ENCODE measurements at regions not wholly inside any gene's neighbourhood (a gene's known extent, or its start where the extent isn't known, plus 50 kb on each side); places are given as distances from the start of the nearest gene placed in this dataset.

DNA sequence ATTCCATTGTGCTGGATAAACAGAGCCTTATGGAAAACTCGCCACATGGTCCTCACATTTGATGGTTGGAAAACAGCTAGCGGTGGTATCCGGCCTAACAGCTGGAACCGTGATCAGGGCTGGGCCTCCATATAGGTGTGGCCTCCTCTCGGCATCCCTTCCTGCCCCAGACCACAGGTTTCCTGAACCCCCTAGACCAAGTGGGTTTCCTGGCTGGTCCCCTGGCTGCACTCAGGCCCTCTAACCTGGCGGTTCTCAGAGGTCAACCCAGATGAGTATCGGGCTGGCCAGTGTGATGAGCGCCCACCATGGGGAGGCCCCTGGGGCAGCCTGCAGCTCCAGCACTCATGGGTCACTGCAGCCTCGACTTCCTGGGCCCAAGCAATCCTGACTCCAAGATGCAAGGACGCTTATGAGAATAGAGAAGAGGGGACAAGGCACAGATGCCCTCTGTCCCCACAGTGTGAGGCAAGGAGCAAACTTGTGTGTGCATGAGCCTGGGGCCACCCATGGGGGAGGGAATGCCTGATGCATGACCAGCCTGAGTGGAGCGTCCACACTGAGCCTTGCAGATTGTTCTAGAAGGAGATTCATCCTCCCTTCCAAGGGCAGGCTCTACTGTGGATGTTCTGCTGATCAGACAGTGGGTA, 53.4 kb upstream of the WNT7B start:
- TF ChIP-seq PPARA (CRISPR knock-in tag; IDR thresholded peaks at IDR 0.05; ENCODE audit: borderline replicate concordance): no peak
- TF ChIP-seq, protein P1, sequence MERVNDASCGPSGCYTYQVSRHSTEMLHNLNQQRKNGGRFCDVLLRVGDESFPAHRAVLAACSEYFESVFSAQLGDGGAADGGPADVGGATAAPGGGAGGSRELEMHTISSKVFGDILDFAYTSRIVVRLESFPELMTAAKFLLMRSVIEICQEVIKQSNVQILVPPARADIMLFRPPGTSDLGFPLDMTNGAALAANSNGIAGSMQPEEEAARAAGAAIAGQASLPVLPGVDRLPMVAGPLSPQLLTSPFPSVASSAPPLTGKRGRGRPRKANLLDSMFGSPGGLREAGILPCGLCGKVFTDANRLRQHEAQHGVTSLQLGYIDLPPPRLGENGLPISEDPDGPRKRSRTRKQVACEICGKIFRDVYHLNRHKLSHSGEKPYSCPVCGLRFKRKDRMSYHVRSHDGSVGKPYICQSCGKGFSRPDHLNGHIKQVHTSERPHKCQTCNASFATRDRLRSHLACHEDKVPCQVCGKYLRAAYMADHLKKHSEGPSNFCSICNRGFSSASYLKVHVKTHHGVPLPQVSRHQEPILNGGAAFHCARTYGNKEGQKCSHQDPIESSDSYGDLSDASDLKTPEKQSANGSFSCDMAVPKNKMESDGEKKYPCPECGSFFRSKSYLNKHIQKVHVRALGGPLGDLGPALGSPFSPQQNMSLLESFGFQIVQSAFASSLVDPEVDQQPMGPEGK (CRISPR knock-in tag; IDR thresholded peaks at IDR 0.05; ENCODE audit: borderline replicate concordance): no peak
- TF ChIP-seq ZC3H10 (CRISPR knock-in tag; IDR thresholded peaks at IDR 0.05): no peak
- TF ChIP-seq OSR1 (CRISPR knock-in tag; IDR thresholded peaks at IDR 0.05): no peak
- no peak for TF ChIP-seq TCF4 (CRISPR knock-in tag; IDR thresholded peaks at IDR 0.05; ENCODE audit: borderline replicate concordance)
- no peak for TF ChIP-seq ZFP3 (CRISPR knock-in tag; IDR thresholded peaks at IDR 0.05)
- no peak for TF ChIP-seq CSRNP3 (CRISPR knock-in tag; IDR thresholded peaks at IDR 0.05)
- TF ChIP-seq CSDC2 (CRISPR knock-in tag; IDR thresholded peaks at IDR 0.05): no peak
- no peak for TF ChIP-seq ZNF565 (CRISPR knock-in tag; conservative IDR thresholded peaks at IDR 0.05; ENCODE audit: low read depth)
- TF ChIP-seq RARB (CRISPR knock-in tag; IDR thresholded peaks at IDR 0.05): no peak
- TF ChIP-seq TOX (CRISPR knock-in tag; IDR thresholded peaks at IDR 0.05; ENCODE audit: borderline replicate concordance): no peak
- TF ChIP-seq ZFP30 (CRISPR knock-in tag; IDR thresholded peaks at IDR 0.05): no peak
- no peak for TF ChIP-seq BACH2 (CRISPR knock-in tag; IDR thresholded peaks at IDR 0.05; ENCODE audit: borderline replicate concordance)
- TF ChIP-seq, protein P2, sequence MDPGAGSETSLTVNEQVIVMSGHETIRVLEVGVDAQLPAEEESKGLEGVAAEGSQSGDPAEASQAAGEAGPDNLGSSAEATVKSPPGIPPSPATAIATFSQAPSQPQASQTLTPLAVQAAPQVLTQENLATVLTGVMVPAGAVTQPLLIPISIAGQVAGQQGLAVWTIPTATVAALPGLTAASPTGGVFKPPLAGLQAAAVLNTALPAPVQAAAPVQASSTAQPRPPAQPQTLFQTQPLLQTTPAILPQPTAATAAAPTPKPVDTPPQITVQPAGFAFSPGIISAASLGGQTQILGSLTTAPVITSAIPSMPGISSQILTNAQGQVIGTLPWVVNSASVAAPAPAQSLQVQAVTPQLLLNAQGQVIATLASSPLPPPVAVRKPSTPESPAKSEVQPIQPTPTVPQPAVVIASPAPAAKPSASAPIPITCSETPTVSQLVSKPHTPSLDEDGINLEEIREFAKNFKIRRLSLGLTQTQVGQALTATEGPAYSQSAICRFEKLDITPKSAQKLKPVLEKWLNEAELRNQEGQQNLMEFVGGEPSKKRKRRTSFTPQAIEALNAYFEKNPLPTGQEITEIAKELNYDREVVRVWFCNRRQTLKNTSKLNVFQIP (CRISPR knock-in tag; IDR thresholded peaks at IDR 0.05; ENCODE audit: borderline replicate concordance, low read depth): no peak
